K562 (cell line): ENCODE measurements at regions not wholly inside any gene's neighbourhood (a gene's known extent, or its start where the extent isn't known, plus 50 kb on each side); places are given as distances from the start of the nearest gene placed in this dataset.

Experiments used
- ATAC-seq: fragments of 200-7000 bp; cut with Tn5 transposase; 3 replicates; pipeline ENCODE4 v1.9.1; 2020; ENCODE audit warnings: moderate library complexity
- BruUV-seq: library from RNA; stranded (reverse); fragments of 400-500 nt; replicated peaks from 2 replicates; lab custom pipeline; 2021; lab: Mats Ljungman, UMichigan
- CTCF ChIA-PET: fragments of 300-600 bp; formaldehyde crosslinking; extraction: SDS; loops from one replicate; lab custom pipeline; 2021; ENCODE audit warnings: low intra/inter-chr PET ratio; lab: Yijun Ruan, JAX
- POLR2A ChIA-PET: fragments of 300-600, 350-650 bp; sonication (Branson Sonifier 250); formaldehyde crosslinking; extraction: SDS; loops from one replicate; lab custom pipeline; 2021; ENCODE audit warnings: antibody characterized with exemption, inconsistent platforms; lab: Yijun Ruan, JAX
- DNase-seq, 4 experiments: peaks; one replicate each; pipeline versions ENCODE4 v3.0.0 to v3.0.0-alpha.2; 2011 to 2018; ENCODE audit warnings: low spot score in 3 of 4, mixed read lengths in 3 of 4; ENCODE audit errors: extremely low read depth in 1 of 4
- FAIRE-seq: peaks from 2 replicates; lab custom pipeline; 2011; peaks lifted over from hg19 to GRCh38; lab: Jason Lieb, UNC
- H2AFZ ChIP-seq: 2 replicates; pipeline ENCODE4 v1.6.0; 2011; ENCODE audit warnings: low read depth, low read length, control low read depth, inconsistent platforms
- H3K27ac ChIP-seq: fragments of 200-600 bp; 3 replicates; pipeline ENCODE4 v1.8.0; 2011; ENCODE audit warnings: low read depth, mild to moderate bottlenecking, control low read depth, inconsistent platforms, low read length, moderate library complexity, mixed read lengths; ENCODE audit errors: extremely low read depth
- H3K27me3 ChIP-seq, 2 experiments: fragments of 300-600 bp in 1 of 2; 2 replicates in 1 of 2; 3 replicates in 1 of 2; pipeline versions ENCODE4 v1.6.0 to v1.8.0; 2011; ENCODE audit warnings: inconsistent platforms in 2 of 2, low read length in 2 of 2, mild to moderate bottlenecking in 1 of 2, mixed read lengths in 1 of 2, moderate library complexity in 1 of 2; ENCODE audit not compliant: control insufficient read depth in 2 of 2, insufficient read depth in 2 of 2
- H3K36me3 ChIP-seq: fragments of 300-600 bp; 3 replicates; pipeline ENCODE4 v1.8.0; 2011; ENCODE audit warnings: mild to moderate bottlenecking, low read length, inconsistent platforms; ENCODE audit not compliant: control insufficient read depth, insufficient read depth
- H3K4me1 ChIP-seq, 2 experiments: fragments of 200-600 bp in 1 of 2; replicated peaks in 1 of 2; 2 replicates in 1 of 2; 3 replicates in 1 of 2; pipeline versions ENCODE4 v1.5.1 to v1.8.0; 2011; ENCODE audit warnings: inconsistent platforms in 2 of 2, low read length in 2 of 2, mild to moderate bottlenecking in 1 of 2, mixed read lengths in 1 of 2, moderate library complexity in 1 of 2; ENCODE audit not compliant: control insufficient read depth in 2 of 2, insufficient read depth in 2 of 2
- H3K4me2 ChIP-seq: 2 replicates; pipeline ENCODE4 v1.6.1; 2011; ENCODE audit warnings: low read length, control low read depth, inconsistent platforms, mixed read lengths; ENCODE audit not compliant: insufficient read depth
- H3K4me3 ChIP-seq: fragments of 200-600 bp; sonication (generic), shearing (Covaris generic); 2 replicates; pipeline ENCODE4 v1.5.1; 2016; ENCODE audit warnings: control low read depth, inconsistent platforms
- H3K79me2 ChIP-seq: fragments of 200-600 bp; 3 replicates; pipeline ENCODE4 v1.8.0; 2011; ENCODE audit warnings: low read length, inconsistent platforms; ENCODE audit not compliant: control insufficient read depth, insufficient read depth
- H3K9ac ChIP-seq, 2 experiments: 2 replicates each; pipeline versions ENCODE4 v1.6.0 to v1.6.1; 2011; ENCODE audit warnings: low read depth in 2 of 2, low read length in 2 of 2, control low read depth in 1 of 2, inconsistent platforms in 1 of 2, mild to moderate bottlenecking in 1 of 2, mixed read lengths in 1 of 2; ENCODE audit not compliant: insufficient read depth in 1 of 2
- H3K9me1 ChIP-seq: one replicate; pipeline ENCODE4 v1.6.0; 2011; ENCODE audit warnings: inconsistent platforms, mild to moderate bottlenecking, low read length, moderate library complexity; ENCODE audit not compliant: control insufficient read depth, insufficient read depth
- H3K9me3 ChIP-seq: replicated peaks from 2 replicates; pipeline ENCODE4 v1.5.1; 2011; ENCODE audit warnings: low read depth, low read length, inconsistent platforms; ENCODE audit not compliant: control insufficient read depth, insufficient read depth
- H4K20me1 ChIP-seq: replicated peaks from 2 replicates; pipeline ENCODE4 v1.6.1; 2011; ENCODE audit warnings: low read length, inconsistent platforms, mixed read lengths; ENCODE audit not compliant: control insufficient read depth, insufficient read depth
- ARID1B ChIP-seq: fragments of 450-650 bp; IDR thresholded peaks from 2 replicates; pipeline ENCODE4 v1.6.1; 2016; ENCODE audit warnings: antibody characterized with exemption, mild to moderate bottlenecking, inconsistent platforms
- ELF1 ChIP-seq: fragments of 200-800 bp; sonication (Bioruptor generic); IDR thresholded peaks from 2 replicates; pipeline ENCODE4 v1.6.1; 2016; ENCODE audit warnings: missing genetic modification characterization, missing compliant biosample characterization
- ILK ChIP-seq: fragments of 450-650 bp; IDR thresholded peaks from 2 replicates; pipeline ENCODE4 v1.6.1; 2016; ENCODE audit warnings: missing genetic modification characterization, low read depth, mild to moderate bottlenecking, missing compliant biosample characterization, moderate library complexity, borderline replicate concordance
- MTA3 ChIP-seq: fragments of 450-650 bp; formaldehyde crosslinking; IDR thresholded peaks from 2 replicates; pipeline ENCODE4 v1.6.1; 2017; ENCODE audit warnings: mild to moderate bottlenecking, borderline replicate concordance
- PHB ChIP-seq: fragments of 250-450 bp; sonication (Bioruptor Pico); IDR thresholded peaks from 2 replicates; pipeline ENCODE4 v1.5.0; 2021
- PHF20 ChIP-seq: fragments of 450-650 bp; IDR thresholded peaks from 2 replicates; pipeline ENCODE4 v1.6.1; 2018; ENCODE audit not compliant: partially characterized antibody
- TAF7 ChIP-seq: fragments of 450-650 bp; IDR thresholded peaks from 2 replicates; pipeline ENCODE4 v1.6.1; 2016; ENCODE audit warnings: missing genetic modification characterization, missing compliant biosample characterization
- TAF9B ChIP-seq: fragments of 450-650 bp; IDR thresholded peaks from 2 replicates; pipeline ENCODE4 v1.6.1; 2018; ENCODE audit warnings: mild to moderate bottlenecking; ENCODE audit not compliant: partially characterized antibody
- ZNF785 ChIP-seq: fragments of 250-450 bp; sonication (Bioruptor Pico); IDR thresholded peaks from 2 replicates; pipeline ENCODE4 v1.4.0; 2020; ENCODE audit warnings: mild to moderate bottlenecking
- ZSCAN29 ChIP-seq: fragments of 450-650 bp; IDR thresholded peaks from 2 replicates; pipeline ENCODE4 v1.6.1; 2017
- ZSCAN32 ChIP-seq: fragments of 450-650 bp; formaldehyde crosslinking; IDR thresholded peaks from 2 replicates; pipeline ENCODE4 v1.4.0; 2020; ENCODE audit warnings: mild to moderate bottlenecking, moderate library complexity
- ZZZ3 ChIP-seq: fragments of 450-650 bp; IDR thresholded peaks from 2 replicates; pipeline ENCODE4 v1.6.1; 2016; ENCODE audit warnings: antibody characterized with exemption, mild to moderate bottlenecking, moderate library complexity
- WGBS: fragments of 100-300 bp; shearing (Covaris generic); methylation state at CpG from one replicate; pipeline ENCODE4 v1.1.6; 2016; ENCODE audit warnings: low coverage, mixed read lengths; ENCODE audit not compliant: insufficient coverage; ENCODE audit errors: missing lambda C conversion rate; 5-methylcytosine and 5-hydroxymethylcytosine counted together
- in situ Hi-C: fragments of 300-500 bp; cut with MboI; formaldehyde crosslinking; loops from 4 replicates; pipeline ENCODE4 v1.15.0; 2018; ENCODE audit warnings: inconsistent platforms, mixed read lengths
- intact Hi-C: fragments of 100-400 bp; cut with micrococcal nuclease; formaldehyde crosslinking; loops from 2 replicates; pipeline ENCODE4 v1.14.2; 2022
- TF ChIP-seq, protein P1 (sequence below): fragments of 450-650 bp; conservative IDR thresholded peaks from 2 replicates; pipeline ENCODE4 v1.6.1; 2016; ENCODE audit warnings: missing genetic modification characterization, low read depth, mild to moderate bottlenecking, missing compliant biosample characterization, moderate library complexity

DNA sequence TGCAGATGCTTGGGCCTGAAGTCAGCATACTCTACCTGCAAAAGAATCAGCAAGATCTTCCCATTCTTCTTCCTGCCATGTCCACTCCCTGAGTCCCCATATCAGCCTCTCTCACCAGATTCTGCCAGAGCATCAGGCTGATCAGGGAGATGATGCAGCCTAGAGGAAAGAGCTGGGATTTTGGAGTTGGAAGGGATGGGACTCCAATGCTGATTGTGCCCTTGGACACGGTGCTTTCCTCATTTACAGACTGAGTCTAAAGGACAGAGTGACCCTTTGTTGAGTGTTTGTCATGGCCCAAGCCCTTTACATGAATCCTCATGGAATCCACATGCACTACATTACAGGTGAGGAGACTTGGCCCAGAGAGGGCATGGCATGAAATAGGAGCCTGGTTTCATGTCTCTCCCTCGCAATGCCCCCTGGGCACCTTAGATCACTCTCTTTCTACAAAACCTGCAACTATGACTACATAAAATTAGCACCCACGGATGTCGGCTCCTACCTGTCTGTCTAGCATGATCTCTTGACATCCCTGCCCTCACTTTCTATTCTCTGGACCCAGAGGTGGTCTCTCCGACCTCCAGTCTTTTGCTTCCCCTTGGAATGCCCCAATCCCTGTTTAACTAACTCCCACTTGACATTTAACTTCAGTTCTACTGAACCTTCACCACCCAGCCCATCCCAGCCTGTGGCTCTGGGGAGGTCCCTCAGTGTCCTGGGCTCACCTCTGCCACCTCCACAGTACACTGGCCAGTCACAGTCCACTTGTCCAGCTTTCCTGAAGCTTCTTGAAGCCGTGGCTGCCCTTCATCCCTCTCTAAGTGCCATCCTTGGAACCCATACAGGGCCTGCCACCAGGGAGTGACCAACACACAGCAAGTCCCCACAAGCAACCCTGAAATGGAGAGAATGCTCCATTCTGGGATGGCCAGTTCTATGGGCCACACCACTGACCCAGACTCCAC, 173.5 kb downstream of the ABHD5 start:
- H3K9me1 ChIP-seq = no peaks in the 10 kb centered on the region
- in situ Hi-C loops (no loop called here), intact Hi-C loops (no loop called here)
- ChIA-PET POLR2A (interaction anchor here (0.9 to 1.3 kb wide), 2 partner anchors 8 to 124 kb away, joined by 3 to 6 read pairs; no protein-coding TSS in a partner anchor), CTCF (no interaction called here)
- no peak for FAIRE-seq
- no peaks in the 10 kb centered on the region for H3K4me1 ChIP-seq
- H3K9ac ChIP-seq = no peak overlapping the region
- H3K27ac ChIP-seq = no peak overlapping the region
- 0% methylated on average over 6 of the region's 6 CpGs for WGBS
- H3K79me2 ChIP-seq = no peaks in the 10 kb centered on the region
- H3K4me3 ChIP-seq = no peak overlapping the region
- peaks cover 3 to 73% of the 10 kb centered on the region in 2 experiments; a peak in 3 of 5 replicates for H3K27me3 ChIP-seq
- no peak for DNase-seq
- H4K20me1 ChIP-seq = no peaks in the 10 kb centered on the region
- BruUV-seq = no TSS peak
- no peak overlapping the region for H2AFZ ChIP-seq
- H3K9me3 ChIP-seq = no peaks in the 10 kb centered on the region
- TF ChIP-seq, protein P1, sequence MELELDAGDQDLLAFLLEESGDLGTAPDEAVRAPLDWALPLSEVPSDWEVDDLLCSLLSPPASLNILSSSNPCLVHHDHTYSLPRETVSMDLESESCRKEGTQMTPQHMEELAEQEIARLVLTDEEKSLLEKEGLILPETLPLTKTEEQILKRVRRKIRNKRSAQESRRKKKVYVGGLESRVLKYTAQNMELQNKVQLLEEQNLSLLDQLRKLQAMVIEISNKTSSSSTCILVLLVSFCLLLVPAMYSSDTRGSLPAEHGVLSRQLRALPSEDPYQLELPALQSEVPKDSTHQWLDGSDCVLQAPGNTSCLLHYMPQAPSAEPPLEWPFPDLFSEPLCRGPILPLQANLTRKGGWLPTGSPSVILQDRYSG (tag) = no peak
- TF ChIP-seq ZZZ3 (no peak), ARID1B (no peak), TAF7 (no peak), PHB (CRISPR knock-in tag) (no peak), MTA3 (no peak), ILK (no peak), TAF9B (no peak), ZNF785 (CRISPR knock-in tag) (no peak), ZSCAN32 (CRISPR knock-in tag) (no peak), PHF20 (no peak), ZSCAN29 (no peak), ELF1 (tag) (no peak)
- no peaks in the 10 kb centered on the region for H3K36me3 ChIP-seq
- H3K4me2 ChIP-seq = no peak overlapping the region
- ATAC-seq = no peak
